IMR-90 (cell line): ENCODE measurements at regions not wholly inside any gene's neighbourhood (a gene's known extent, or its start where the extent isn't known, plus 50 kb on each side); places are given as distances from the start of the nearest gene placed in this dataset.

Source experiments
- ATAC-seq: fragments of 200-7000 bp; cut with Tn5 transposase; 2 replicates; pipeline ENCODE4 v1.9.1; 2020; ENCODE audit warnings: low read depth, mild to moderate bottlenecking, moderate library complexity
- BruUV-seq: library from RNA; stranded (reverse); fragments of 400-500 nt; replicated peaks from 2 replicates; lab custom pipeline; 2021; lab: Mats Ljungman, UMichigan
- CTCF ChIA-PET: fragments of 300-600 bp; formaldehyde crosslinking; extraction: SDS; loops from one replicate; lab custom pipeline; 2021; ENCODE audit warnings: antibody characterized with exemption; lab: Yijun Ruan, JAX
- POLR2A ChIA-PET: fragments of 300-600 bp; sonication (Branson Sonifier 250); formaldehyde crosslinking; loops from one replicate; lab custom pipeline; 2022; ENCODE audit warnings: antibody characterized with exemption; ENCODE audit not compliant: unreplicated experiment; lab: Charles Lee
- DNase-seq: peaks from one replicate; pipeline ENCODE4 v3.0.0; 2013
- H2AFZ ChIP-seq: replicated peaks from 2 replicates; pipeline ENCODE3; 2013; ENCODE audit warnings: low read length, mild to moderate bottlenecking; ENCODE audit not compliant: poor library complexity
- H2AK5ac ChIP-seq: 2 replicates; pipeline ENCODE4 v1.6.1; 2013; ENCODE audit warnings: low read depth, low read length, inconsistent platforms
- H2AK9ac ChIP-seq: replicated peaks from 2 replicates; pipeline ENCODE3; 2013; ENCODE audit warnings: mild to moderate bottlenecking, low read depth, low read length, moderate library complexity; ENCODE audit not compliant: poor library complexity
- H2BK120ac ChIP-seq: 2 replicates; pipeline ENCODE4 v1.6.1; 2013; ENCODE audit warnings: low read depth, low read length, inconsistent platforms
- H2BK15ac ChIP-seq: 3 replicates; pipeline ENCODE4 v1.6.1; 2013; ENCODE audit warnings: low read depth, low read length, inconsistent platforms
- H2BK20ac ChIP-seq: 2 replicates; pipeline ENCODE4 v1.6.1; 2013; ENCODE audit warnings: low read depth, mild to moderate bottlenecking, inconsistent platforms, low read length, moderate library complexity
- H2BK5ac ChIP-seq: 2 replicates; pipeline ENCODE4 v1.6.1; 2013; ENCODE audit warnings: mild to moderate bottlenecking, low read depth, low read length, inconsistent platforms; ENCODE audit not compliant: poor library complexity, severe bottlenecking
- H3K14ac ChIP-seq: replicated peaks from 2 replicates; pipeline ENCODE4 v1.6.1; 2013; ENCODE audit warnings: low read depth, low read length, inconsistent platforms
- H3K18ac ChIP-seq: 2 replicates; pipeline ENCODE4 v1.6.1; 2013; ENCODE audit warnings: low read depth, low read length, control low read depth
- H3K23ac ChIP-seq: 2 replicates; pipeline ENCODE4 v1.6.1; 2013; ENCODE audit warnings: low read depth, low read length, inconsistent platforms
- H3K27ac ChIP-seq: 2 replicates; pipeline ENCODE4 v1.5.1; 2013; ENCODE audit warnings: mild to moderate bottlenecking, control low read depth, low read length; ENCODE audit not compliant: insufficient read depth
- H3K27me3 ChIP-seq: 2 replicates; pipeline ENCODE4 v1.6.1; 2013; ENCODE audit warnings: low read length; ENCODE audit not compliant: control insufficient read depth, insufficient read depth
- H3K36me3 ChIP-seq: 2 replicates; pipeline ENCODE4 v1.6.1; 2013; ENCODE audit warnings: low read length, mixed read lengths; ENCODE audit not compliant: control insufficient read depth, insufficient read depth
- H3K4ac ChIP-seq: 2 replicates; pipeline ENCODE4 v1.6.1; 2013; ENCODE audit warnings: low read depth, low read length, inconsistent platforms
- H3K4me1 ChIP-seq: 2 replicates; pipeline ENCODE4 v1.6.1; 2013; ENCODE audit warnings: low read length, mixed read lengths; ENCODE audit not compliant: control insufficient read depth, insufficient read depth
- H3K4me2 ChIP-seq: 2 replicates; pipeline ENCODE4 v1.6.1; 2013; ENCODE audit warnings: low read depth, mild to moderate bottlenecking, control low read depth, low read length, moderate library complexity
- H3K4me3 ChIP-seq: 2 replicates; pipeline ENCODE4 v1.5.1; 2013; ENCODE audit warnings: low read depth, mild to moderate bottlenecking, control low read depth, low read length, moderate library complexity; ENCODE audit not compliant: insufficient read depth
- H3K56ac ChIP-seq: 2 replicates; pipeline ENCODE4 v1.6.1; 2013; ENCODE audit warnings: low read length, inconsistent platforms; ENCODE audit not compliant: insufficient read depth; ENCODE audit errors: extremely low read depth
- H3K79me1 ChIP-seq, 2 experiments: 2 replicates each; pipeline ENCODE4 v1.6.1; 2013; ENCODE audit warnings: low read length in 2 of 2, inconsistent platforms in 1 of 2, low read depth in 1 of 2
- H3K9ac ChIP-seq: 2 replicates; pipeline ENCODE4 v1.6.1; 2013; ENCODE audit warnings: low read depth, low read length, control low read depth
- H3K9me1 ChIP-seq: 2 replicates; pipeline ENCODE4 v1.6.1; 2013; ENCODE audit warnings: low read length, inconsistent platforms; ENCODE audit not compliant: insufficient read depth
- H3K9me3 ChIP-seq: 2 replicates; pipeline ENCODE4 v1.6.1; 2013; ENCODE audit warnings: low read length; ENCODE audit not compliant: control insufficient read depth, insufficient read depth
- H4K20me1 ChIP-seq: 2 replicates; pipeline ENCODE4 v1.6.1; 2013; ENCODE audit warnings: low read length, inconsistent platforms; ENCODE audit not compliant: insufficient read depth
- H4K5ac ChIP-seq: 2 replicates; pipeline ENCODE4 v1.6.1; 2013; ENCODE audit warnings: mild to moderate bottlenecking, low read depth, low read length, control low read depth
- H4K8ac ChIP-seq, 2 experiments: 2 replicates each; pipeline ENCODE4 v1.6.1; 2013; ENCODE audit warnings: low read depth in 2 of 2, low read length in 2 of 2, control low read depth in 1 of 2, inconsistent platforms in 1 of 2
- H4K91ac ChIP-seq: 2 replicates; pipeline ENCODE4 v1.6.1; 2013; ENCODE audit warnings: low read depth, low read length, inconsistent platforms; ENCODE audit not compliant: insufficient read depth
- CHD1 ChIP-seq: IDR thresholded peaks from 2 replicates; pipeline ENCODE4 v1.6.1; 2012; ENCODE audit warnings: low read depth, low read length, improper control_type of control experiment
- NFE2L2 ChIP-seq: fragments of 150-350 bp; IDR thresholded peaks from 2 replicates; pipeline ENCODE4 v1.6.1; 2016; ENCODE audit warnings: low read depth, mild to moderate bottlenecking, low read length
- WGBS, 2 experiments: methylation state at CpG; one replicate each; pipeline versions ENCODE4 v1.1.5 to v1.1.7; 2013; ENCODE audit warnings: missing lambda C conversion rate in 2 of 2; ENCODE audit not compliant: insufficient read length in 1 of 2; ENCODE audit errors: extremely low coverage in 2 of 2; 5-methylcytosine and 5-hydroxymethylcytosine counted together
- dilution Hi-C: fragments of 300-500 bp; cut with HindIII; formaldehyde crosslinking; loops from one replicate; pipeline ENCODE4 v1.14.3; 2018; ENCODE audit warnings: low sequenced_read_pairs; ENCODE audit not compliant: unreplicated experiment
- in situ Hi-C: fragments of 300-500 bp; cut with MboI; formaldehyde crosslinking; loops from 3 replicates; pipeline ENCODE4 v1.14.3; 2019; ENCODE audit warnings: low sequenced_read_pairs, inconsistent platforms, mixed read lengths
- intact Hi-C: fragments of 100-400 bp; cut with micrococcal nuclease; formaldehyde crosslinking; loops from 2 replicates; pipeline ENCODE4 v1.10.0; 2022

- no peak overlapping the region for H2AK5ac ChIP-seq
- intact Hi-C loops (no loop called here), in situ Hi-C loops (no loop called here), dilution Hi-C loops (no loop called here)
- no peak overlapping the region for H3K4me2 ChIP-seq
- H3K4me3 ChIP-seq: no peak overlapping the region
- POLR2A ChIA-PET: no interaction called here
- no peak overlapping the region for H2BK5ac ChIP-seq
- H3K27me3 ChIP-seq: no peaks in the 10 kb centered on the region
- H3K4ac ChIP-seq: no peak overlapping the region
- no peaks in the 10 kb centered on the region for H3K79me1 ChIP-seq
- no peak overlapping the region for H3K14ac ChIP-seq
- no peak overlapping the region for H2AK9ac ChIP-seq
- H4K8ac ChIP-seq: no peak overlapping the region
- H3K56ac ChIP-seq: no peak overlapping the region
- H3K9me3 ChIP-seq: peaks cover 16% of the 10 kb centered on the region
- no TSS peak for BruUV-seq
- H3K18ac ChIP-seq: no peak overlapping the region
- no peaks in the 10 kb centered on the region for H3K4me1 ChIP-seq
- H2BK20ac ChIP-seq: no peak overlapping the region
- H4K20me1 ChIP-seq: no peaks in the 10 kb centered on the region
- ATAC-seq (no peak), DNase-seq (no peak)
- no CpG with 5 or more reads among the region's 1 CpG for WGBS, 2 experiments
- no peak overlapping the region for H4K91ac ChIP-seq
- no peak for TF ChIP-seq CHD1
- 0 out of 2 replicates have a peak, but pooled peaks have one; percentile 40 for TF ChIP-seq NFE2L2
- H3K36me3 ChIP-seq: no peaks in the 10 kb centered on the region
- H2AFZ ChIP-seq: no peak overlapping the region
- no peak overlapping the region for H2BK120ac ChIP-seq
- H2BK15ac ChIP-seq: no peak overlapping the region
- no peak overlapping the region for H3K9ac ChIP-seq
- H3K9me1 ChIP-seq: no peaks in the 10 kb centered on the region
- no peak overlapping the region for H4K5ac ChIP-seq
- H3K23ac ChIP-seq: no peak overlapping the region
- CTCF ChIA-PET: no interaction called here
- H3K27ac ChIP-seq: no peak overlapping the region
These were observed 312.4 kb downstream of the RSL24D1 start for GRCh38 chr15:54884312-54884711.
